RWPE2 (cell line): ENCODE measurements at regions not wholly inside any gene's neighbourhood (a gene's known extent, or its start where the extent isn't known, plus 50 kb on each side); places are given as distances from the start of the nearest gene placed in this dataset.

Source experiments
- ATAC-seq: fragments of 200-7000 bp; cut with Tn5 transposase; 3 replicates; pipeline ENCODE4 v1.9.1; 2021; ENCODE audit warnings: low read depth
- DNase-seq: peaks from one replicate; pipeline ENCODE4 v3.0.0-alpha.2; 2020; ENCODE audit warnings: low spot score
- H3K27ac ChIP-seq: fragments of 450-650 bp; 2 replicates; pipeline ENCODE4 v1.5.1; 2017; ENCODE audit warnings: mild to moderate bottlenecking; ENCODE audit not compliant: poor library complexity, severe bottlenecking
- H3K27me3 ChIP-seq: fragments of 250-450 bp; sonication (Bioruptor Pico); 2 replicates; pipeline ENCODE4 v1.5.1; 2021; ENCODE audit warnings: mild to moderate bottlenecking, moderate library complexity; ENCODE audit not compliant: insufficient read depth, poor library complexity, severe bottlenecking
- H3K36me3 ChIP-seq: fragments of 250-450 bp; sonication (Bioruptor Pico); 2 replicates; pipeline ENCODE4 v1.5.1; 2020; ENCODE audit warnings: low read depth, mild to moderate bottlenecking, moderate library complexity
- H3K4me1 ChIP-seq: fragments of 250-450 bp; sonication (Bioruptor Pico); 2 replicates; pipeline ENCODE4 v1.5.1; 2021; ENCODE audit warnings: mild to moderate bottlenecking, moderate library complexity; ENCODE audit not compliant: insufficient read depth, poor library complexity, severe bottlenecking
- H3K4me3 ChIP-seq: fragments of 250-450 bp; sonication (Bioruptor Pico); 2 replicates; pipeline ENCODE4 v1.5.1; 2021; ENCODE audit warnings: mild to moderate bottlenecking, moderate library complexity; ENCODE audit not compliant: severe bottlenecking
- H3K9me3 ChIP-seq: fragments of 250-450 bp; sonication (Bioruptor Pico); 2 replicates; pipeline ENCODE4 v1.5.1; 2021; ENCODE audit warnings: mild to moderate bottlenecking, moderate library complexity; ENCODE audit not compliant: severe bottlenecking
- CTCF ChIP-seq: fragments of 450-650 bp; IDR thresholded peaks from one replicate; pipeline ENCODE4 v1.5.1; 2017; ENCODE audit warnings: mild to moderate bottlenecking, moderate library complexity; ENCODE audit not compliant: poor library complexity, severe bottlenecking

GRCh38 chrX:9354918-9355317 lies 109.9 kb upstream of the TBL1X start:
- no peak for DNase-seq
- ATAC-seq: no peak
- Histone ChIP-seq H3K27me3 (no peaks in the 10 kb centered on the region), H3K27ac (no peak overlapping the region), H3K4me1 (peaks cover 11% of the 10 kb centered on the region), H3K36me3 (no peaks in the 10 kb centered on the region), H3K9me3 (no peaks in the 10 kb centered on the region), H3K4me3 (no peak overlapping the region)
- TF ChIP-seq CTCF: no peak

- no peak for TF ChIP-seq CTCF
- H3K4me1 ChIP-seq: peaks cover 11% of the 10 kb centered on the region
- no peak overlapping the region for H3K27ac ChIP-seq
- DNase-seq: no peak
- no peak for ATAC-seq
- H3K36me3 ChIP-seq: no peaks in the 10 kb centered on the region
- H3K4me3 ChIP-seq: no peak overlapping the region
- no peaks in the 10 kb centered on the region for H3K9me3 ChIP-seq
- no peaks in the 10 kb centered on the region for H3K27me3 ChIP-seq
Measured at GRCh38 chrX:9355739-9356138, 109.1 kb upstream of the TBL1X start.

- H3K27me3 ChIP-seq: no peaks in the 10 kb centered on the region
- no peak overlapping the region for H3K27ac ChIP-seq
- DNase-seq (no peak), ATAC-seq (no peak)
- peaks cover 11% of the 10 kb centered on the region for H3K4me1 ChIP-seq
- TF ChIP-seq CTCF: no peak
- no peak overlapping the region for H3K4me3 ChIP-seq
- no peaks in the 10 kb centered on the region for H3K36me3 ChIP-seq
- no peaks in the 10 kb centered on the region for H3K9me3 ChIP-seq
Measured at GRCh38 chrX:9356846-9357245, 108.0 kb upstream of the TBL1X start.

- H3K4me3 ChIP-seq: no peak overlapping the region
- H3K36me3 ChIP-seq: no peaks in the 10 kb centered on the region
- H3K4me1 ChIP-seq: peaks cover 5% of the 10 kb centered on the region
- ATAC-seq: no peak
- no peaks in the 10 kb centered on the region for H3K27me3 ChIP-seq
- DNase-seq: no peak
- no peak overlapping the region for H3K27ac ChIP-seq
- no peaks in the 10 kb centered on the region for H3K9me3 ChIP-seq
- no peak for TF ChIP-seq CTCF
Measured at GRCh38 chrX:9357518-9358114, 107.2 kb upstream of the TBL1X start.

- no peaks in the 10 kb centered on the region for H3K4me1 ChIP-seq
- no peaks in the 10 kb centered on the region for H3K36me3 ChIP-seq
- H3K4me3 ChIP-seq: no peak overlapping the region
- no peaks in the 10 kb centered on the region for H3K9me3 ChIP-seq
- no peak for DNase-seq
- no peak for ATAC-seq
- no peaks in the 10 kb centered on the region for H3K27me3 ChIP-seq
- TF ChIP-seq CTCF: no peak
- no peak overlapping the region for H3K27ac ChIP-seq
Measured at GRCh38 chrX:9362363-9362928, 102.4 kb upstream of the TBL1X start.
